GM21576 (cell line): ENCODE measurements at regions not wholly inside any gene's neighbourhood (a gene's known extent, or its start where the extent isn't known, plus 50 kb on each side); places are given as distances from the start of the nearest gene placed in this dataset.

Experiments used
- ATAC-seq: cut with Tn5 transposase; IDR thresholded peaks from one replicate; pipeline ENCODE4 v1.9.1; 2021; ENCODE audit warnings: mild to moderate bottlenecking, moderate library complexity; ENCODE audit not compliant: unreplicated experiment

- no peak for ATAC-seq
These were observed 51.1 kb upstream of the NHSL1 start for GRCh38 chr6:138550346-138550767.

GRCh38 chr6:138554146-138554545 lies 54.9 kb upstream of the NHSL1 start:
- no peak for ATAC-seq

GRCh38 chr6:138555421-138555988 lies 56.2 kb upstream of the NHSL1 start:
- ATAC-seq = no peak

GRCh38 chr6:138557147-138557546 lies 57.9 kb upstream of the NHSL1 start:
- no peak for ATAC-seq

GRCh38 chr6:138559143-138559542 lies 59.8 kb upstream of the NHSL1 start:
- ATAC-seq = no peak

GRCh38 chr6:138560130-138560860 lies 61.0 kb upstream of the NHSL1 start:
- no peak for ATAC-seq

- no peak for ATAC-seq
These were observed 63.4 kb upstream of the NHSL1 start for GRCh38 chr6:138562691-138563090.

- ATAC-seq = no peak
These were observed 63.9 kb upstream of the NHSL1 start for GRCh38 chr6:138563231-138563630.

GRCh38 chr6:138563650-138564049 lies 64.4 kb upstream of the NHSL1 start:
- ATAC-seq = no peak

- no peak for ATAC-seq
These were observed 65.0 kb upstream of the NHSL1 start for GRCh38 chr6:138564170-138564721.

- ATAC-seq = no peak
These were observed 67.8 kb upstream of the NHSL1 start for GRCh38 chr6:138567052-138567451.

GRCh38 chr6:138568997-138569396 lies 69.7 kb upstream of the NHSL1 start:
- no peak for ATAC-seq

- ATAC-seq = no peak
These were observed 70.3 kb upstream of the NHSL1 start for GRCh38 chr6:138569554-138569953.

- ATAC-seq = no peak
These were observed 70.9 kb upstream of the NHSL1 start for GRCh38 chr6:138569970-138570724.

GRCh38 chr6:138570725-138571029 lies 71.4 kb upstream of the NHSL1 start:
- no peak for ATAC-seq

GRCh38 chr6:138571181-138571580 lies 71.9 kb upstream of the NHSL1 start:
- no peak for ATAC-seq

- no peak for ATAC-seq
These were observed 72.4 kb upstream of the NHSL1 start for GRCh38 chr6:138571585-138572166.

GRCh38 chr6:138572167-138572875 lies 73.0 kb upstream of the NHSL1 start:
- ATAC-seq = no peak

GRCh38 chr6:138572885-138573284 lies 73.6 kb upstream of the NHSL1 start:
- ATAC-seq = no peak

- no peak for ATAC-seq
These were observed 76.0 kb upstream of the NHSL1 start for GRCh38 chr6:138575257-138575656.

GRCh38 chr6:138576313-138576712 lies 77.0 kb upstream of the NHSL1 start:
- no peak for ATAC-seq
